Caco-2 (cell line): ENCODE measurements at regions not wholly inside any gene's neighbourhood (a gene's known extent, or its start where the extent isn't known, plus 50 kb on each side); places are given as distances from the start of the nearest gene placed in this dataset.
"Not testable (repeated sequence)": the region's sequence is repeated elsewhere in the genome, so short reads cannot be mapped to it uniquely, and the experiment has no call there.

ENCODE experiments used
- BruUV-seq: library from RNA; stranded (reverse); fragments of 400-500 nt; replicated peaks from 2 replicates; lab custom pipeline; 2021; lab: Mats Ljungman, UMichigan
- CTCF ChIA-PET: fragments of 300-600 bp; sonication (Branson Sonifier 250); formaldehyde crosslinking; loops from one replicate; lab custom pipeline; 2022; ENCODE audit warnings: antibody characterized with exemption; lab: Charles Lee
- POLR2A ChIA-PET: fragments of 300-600 bp; sonication (Branson Sonifier 250); formaldehyde crosslinking; loops from one replicate; lab custom pipeline; 2022; ENCODE audit warnings: antibody characterized with exemption; lab: Charles Lee
- DNase-seq, 2 experiments: peaks; one replicate each; pipeline versions ENCODE4 v3.0.0 to v3.0.0-alpha.2; 2020 to 2022
- H3K27me3 ChIP-seq: replicated peaks from 2 replicates; pipeline ENCODE4 v1.6.0; 2011; ENCODE audit warnings: low read length; ENCODE audit not compliant: control insufficient read depth, insufficient read depth
- H3K36me3 ChIP-seq: 2 replicates; pipeline ENCODE4 v1.5.1; 2011; ENCODE audit warnings: low read length; ENCODE audit not compliant: control insufficient read depth, insufficient read depth
- H3K4me1 ChIP-seq: fragments of 250-450 bp; sonication (Bioruptor Pico); 2 replicates; pipeline ENCODE4 v1.5.1; 2020; ENCODE audit warnings: mild to moderate bottlenecking
- H3K4me3 ChIP-seq: 2 replicates; pipeline ENCODE4 v1.5.1; 2011; ENCODE audit warnings: low read depth, mild to moderate bottlenecking, control low read depth, low read length
- H3K9me3 ChIP-seq: fragments of 250-450 bp; sonication (Bioruptor Pico); 2 replicates; pipeline ENCODE4 v1.5.1; 2020; ENCODE audit warnings: mild to moderate bottlenecking, moderate library complexity
- H3K27ac Mint-ChIP-seq: one replicate; pipeline ENCODE4 v1.8.0; 2022; ENCODE audit warnings: mixed read lengths; ENCODE audit not compliant: unreplicated experiment
- H3K27me3 Mint-ChIP-seq: one replicate; pipeline ENCODE4 v1.8.0; 2022; ENCODE audit warnings: mixed read lengths; ENCODE audit not compliant: insufficient read depth, unreplicated experiment
- H3K36me3 Mint-ChIP-seq: one replicate; pipeline ENCODE4 v1.8.0; 2022; ENCODE audit warnings: mild to moderate bottlenecking, mixed read lengths; ENCODE audit not compliant: insufficient read depth, unreplicated experiment
- H3K4me1 Mint-ChIP-seq: one replicate; pipeline ENCODE4 v1.8.0; 2022; ENCODE audit warnings: low read depth, mixed read lengths; ENCODE audit not compliant: unreplicated experiment
- H3K4me3 Mint-ChIP-seq: one replicate; pipeline ENCODE4 v1.8.0; 2022; ENCODE audit warnings: mild to moderate bottlenecking, moderate library complexity, mixed read lengths; ENCODE audit not compliant: unreplicated experiment
- H3K9me3 Mint-ChIP-seq: one replicate; pipeline ENCODE4 v1.8.0; 2022; ENCODE audit warnings: mixed read lengths; ENCODE audit not compliant: unreplicated experiment
- CTCF ChIP-seq, 2 experiments: fragments of 200-600 bp in 1 of 2; IDR thresholded peaks; 1 replicate in 1 of 2; 2 replicates in 1 of 2; pipeline versions ENCODE4 v1.5.1 to v1.8.0; 2011 to 2022; ENCODE audit warnings: antibody characterized with exemption in 1 of 2, control low read depth in 1 of 2, inconsistent platforms in 1 of 2, low read depth in 1 of 2, low read length in 1 of 2, mild to moderate bottlenecking in 1 of 2, moderate library complexity in 1 of 2; ENCODE audit not compliant: insufficient read depth in 1 of 2, severe bottlenecking in 1 of 2, unreplicated experiment in 1 of 2
- intact Hi-C: fragments of 100-400 bp; cut with micrococcal nuclease; formaldehyde crosslinking; loops from one replicate; pipeline ENCODE4 v1.10.0; 2022; ENCODE audit not compliant: unreplicated experiment

- H3K9me3 Mint-ChIP-seq, H3K4me1 ChIP-seq, H3K4me3 Mint-ChIP-seq, intact Hi-C loops, H3K27me3 ChIP-seq, BruUV-seq, H3K4me1 Mint-ChIP-seq, H3K4me3 ChIP-seq, H3K9me3 ChIP-seq, DNase-seq, H3K27ac Mint-ChIP-seq, POLR2A ChIA-PET, H3K36me3 ChIP-seq, H3K36me3 Mint-ChIP-seq, H3K27me3 Mint-ChIP-seq: not testable (repeated sequence)
- CTCF ChIA-PET: interaction anchor here (0.9 kb wide), 1 partner anchor 31 kb away, joined by 3 read pairs; no protein-coding TSS in a partner anchor
Observed at GRCh38 chrX:51179805-51180204, 152.8 kb upstream of the NUDT10 start.

- H3K27ac Mint-ChIP-seq: no peak overlapping the region
- intact Hi-C loops: no loop called here
- no peaks in the 10 kb centered on the region for H3K36me3 ChIP-seq
- BruUV-seq: no TSS peak
- H3K27me3 ChIP-seq: no peaks in the 10 kb centered on the region
- no peak overlapping the region for H3K4me3 ChIP-seq
- DNase-seq: peak in 1 of 2 experiments; percentile 3
- ChIA-PET CTCF (interaction anchor here (0.5 kb wide), 1 partner anchor 34 kb away, joined by 3 read pairs; no protein-coding TSS in a partner anchor), POLR2A (no interaction called here)
- TF ChIP-seq CTCF (IDR thresholded peaks at IDR 0.05; ENCODE audit: insufficient read depth in 1 of 2, low read depth in 1 of 2, low read length in 1 of 2, severe bottlenecking in 1 of 2, unreplicated experiment in 1 of 2): peak in 1 of 2 experiments; percentile 34
- H3K4me3 Mint-ChIP-seq: no peak overlapping the region
- H3K4me1 Mint-ChIP-seq: no peaks in the 10 kb centered on the region
- H3K9me3 Mint-ChIP-seq: no peaks in the 10 kb centered on the region
- no peaks in the 10 kb centered on the region for H3K9me3 ChIP-seq
- H3K27me3 Mint-ChIP-seq: no peaks in the 10 kb centered on the region
- no peaks in the 10 kb centered on the region for H3K36me3 Mint-ChIP-seq
- H3K4me1 ChIP-seq: no peaks in the 10 kb centered on the region
Observed at GRCh38 chrX:51182545-51182944, 150.1 kb upstream of the NUDT10 start.

DNA sequence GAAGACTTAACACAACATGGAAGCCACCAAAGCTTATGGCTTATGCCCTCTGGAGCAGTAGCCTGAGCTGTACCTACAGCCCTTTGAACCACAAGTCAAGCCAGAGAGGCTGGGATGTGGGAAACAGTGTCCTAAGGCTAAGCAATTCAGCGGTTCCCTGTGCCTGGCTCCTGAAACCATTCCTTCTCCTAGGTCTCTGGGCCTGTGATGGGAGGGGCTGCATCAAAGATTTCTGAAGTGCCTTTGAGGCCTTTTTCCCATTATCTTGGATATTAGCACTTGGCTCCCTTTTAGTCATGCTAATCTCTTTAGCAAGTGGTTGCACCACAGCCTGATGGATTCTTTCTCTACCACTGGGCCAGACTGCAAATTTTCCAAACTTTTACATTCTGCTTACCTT, 140.5 kb upstream of the NUDT10 start:
- BruUV-seq: no TSS peak
- Mint-ChIP-seq H3K27ac (no peak overlapping the region), H3K9me3 (no peaks in the 10 kb centered on the region), H3K27me3 (no peaks in the 10 kb centered on the region), H3K4me3 (no peak overlapping the region), H3K36me3 (no peaks in the 10 kb centered on the region), H3K4me1 (no peaks in the 10 kb centered on the region)
- intact Hi-C loops: no loop called here
- ChIA-PET POLR2A (no interaction called here), CTCF (no interaction called here)
- Histone ChIP-seq H3K36me3 (no peaks in the 10 kb centered on the region), H3K27me3 (no peaks in the 10 kb centered on the region), H3K4me1 (no peaks in the 10 kb centered on the region), H3K4me3 (no peak overlapping the region), H3K9me3 (no peaks in the 10 kb centered on the region)
- DNase-seq: no peak
- no peak for TF ChIP-seq CTCF (IDR thresholded peaks at IDR 0.05; ENCODE audit: insufficient read depth in 1 of 2, low read depth in 1 of 2, low read length in 1 of 2, severe bottlenecking in 1 of 2, unreplicated experiment in 1 of 2)

DNA sequence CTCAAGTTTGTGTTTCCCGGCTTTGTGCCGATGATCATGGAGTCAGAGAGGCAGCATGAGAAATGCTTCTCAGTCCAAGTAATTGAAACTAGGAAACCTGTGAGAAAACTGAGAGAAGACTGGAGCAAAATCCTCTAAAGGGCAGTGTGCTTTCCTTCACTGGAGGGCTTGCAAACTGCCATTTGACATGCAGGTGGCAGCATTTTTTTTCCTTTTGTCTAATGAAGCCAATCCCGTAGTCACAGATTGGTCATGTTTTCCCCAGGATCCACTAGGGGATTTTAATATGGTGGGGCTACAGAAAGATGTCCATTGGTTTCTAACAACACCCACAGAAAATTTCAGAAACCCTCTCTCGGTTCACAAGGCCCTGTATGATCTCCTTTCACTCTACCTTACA, 117.4 kb upstream of the NUDT10 start:
- Histone ChIP-seq H3K4me3 (no peak overlapping the region), H3K36me3 (no peaks in the 10 kb centered on the region), H3K4me1 (no peaks in the 10 kb centered on the region), H3K9me3 (no peaks in the 10 kb centered on the region), H3K27me3 (no peaks in the 10 kb centered on the region)
- Mint-ChIP-seq H3K4me1 (no peaks in the 10 kb centered on the region), H3K36me3 (no peaks in the 10 kb centered on the region), H3K9me3 (no peaks in the 10 kb centered on the region), H3K27me3 (peaks cover 5% of the 10 kb centered on the region), H3K4me3 (no peak overlapping the region), H3K27ac (no peak overlapping the region)
- CTCF ChIA-PET: no interaction called here
- intact Hi-C loops: loop anchor here (5.0 kb wide), 1 partner anchor 207 kb away; no protein-coding TSS in a partner anchor
- peak in 1 of 2 experiments; percentile 10 for TF ChIP-seq CTCF (IDR thresholded peaks at IDR 0.05; ENCODE audit: insufficient read depth in 1 of 2, low read depth in 1 of 2, low read length in 1 of 2, severe bottlenecking in 1 of 2, unreplicated experiment in 1 of 2)
- no TSS peak for BruUV-seq
- POLR2A ChIA-PET: no interaction called here
- DNase-seq: peak in 1 of 2 experiments; percentile 1
